ENCODE measurements at regions not wholly inside any gene's neighbourhood (a gene's known extent, or its start where the extent isn't known, plus 50 kb on each side); places are given as distances from the start of the nearest gene placed in this dataset.

DNA sequence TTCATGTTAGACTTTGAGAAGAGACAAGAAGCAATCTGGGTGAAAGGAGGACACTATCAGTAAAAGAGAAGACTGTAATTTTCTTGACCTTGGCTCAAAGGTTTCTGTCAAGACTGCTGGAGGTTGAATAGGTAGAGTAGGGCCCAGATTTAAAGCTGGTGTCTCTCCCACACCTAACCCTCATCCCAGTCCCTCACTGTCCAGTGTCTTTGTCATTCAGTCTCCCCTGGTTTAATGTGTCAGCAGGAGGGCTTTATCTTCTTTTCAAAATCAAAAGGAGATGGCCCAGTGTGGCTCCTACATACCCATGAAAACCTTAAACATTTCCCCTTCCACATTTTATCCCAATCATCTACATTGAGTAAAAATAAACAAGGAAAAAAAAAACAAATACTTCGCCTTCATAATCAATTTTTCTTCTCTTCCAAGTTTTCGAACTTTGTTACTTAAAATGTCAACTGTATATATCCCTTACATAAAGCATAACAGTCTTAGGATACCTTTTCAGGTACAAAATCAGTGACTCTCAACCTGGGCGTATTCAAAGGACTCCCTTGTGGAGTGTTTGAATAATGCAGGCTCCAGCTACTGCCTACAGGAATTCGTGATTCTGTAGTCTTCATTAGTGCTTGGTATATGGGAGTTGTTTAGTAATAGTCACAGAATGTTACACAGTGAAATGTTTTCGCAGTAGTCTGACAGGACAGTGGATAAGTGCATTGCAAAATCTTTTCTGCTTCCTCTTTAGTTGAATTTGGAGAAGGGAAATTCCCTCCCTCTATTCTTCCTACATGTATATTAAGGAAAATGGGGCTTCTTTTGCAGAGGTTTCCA, 87.2 kb downstream of the FAT3 start:
- POLR2A ChIA-PET = no interaction called here
- Histone ChIP-seq H3K27ac (ENCODE audit: extremely low read depth, low read depth, low read length) (no peak overlapping the region), H3K4me3 (no peak overlapping the region), H3K9me1 (ENCODE audit: control insufficient read depth, insufficient read depth, low read length) (no peaks in the 10 kb centered on the region), H3K79me2 (ENCODE audit: control insufficient read depth, insufficient read depth, low read length) (no peaks in the 10 kb centered on the region), H3K9me3 (replicated peaks; ENCODE audit: control insufficient read depth, insufficient read depth, low read depth, low read length) (no peaks in the 10 kb centered on the region), H4K20me1 (replicated peaks; ENCODE audit: control insufficient read depth, insufficient read depth, low read length) (no peaks in the 10 kb centered on the region), H2AFZ (ENCODE audit: low read depth, low read length) (no peak overlapping the region), H3K4me1 (replicated peaks in 1 of 2; ENCODE audit: control insufficient read depth in 2 of 2, insufficient read depth in 2 of 2, low read length in 2 of 2) (no peaks in the 10 kb centered on the region), H3K36me3 (ENCODE audit: control insufficient read depth, insufficient read depth, low read length) (no peaks in the 10 kb centered on the region), H3K27me3 (ENCODE audit: control insufficient read depth in 2 of 2, insufficient read depth in 2 of 2, low read length in 2 of 2) (no peaks in the 10 kb centered on the region), H3K9ac (ENCODE audit: insufficient read depth in 1 of 2, low read depth in 2 of 2, low read length in 2 of 2) (no peak overlapping the region), H3K4me2 (ENCODE audit: insufficient read depth, low read length) (no peak overlapping the region)
- DNase-seq (ENCODE audit: extremely low read depth in 1 of 4, low spot score in 3 of 4) = no peak
- no peak for ATAC-seq
- 1% methylated on average over 5 of the region's 5 CpGs for WGBS (ENCODE audit: insufficient coverage, low coverage, missing lambda C conversion rate)
- intact Hi-C loops (cut with micrococcal nuclease) = no loop called here
- CTCF ChIA-PET (ENCODE audit: low intra/inter-chr PET ratio) = no interaction called here
- in situ Hi-C loops (cut with MboI) = no loop called here
- no TSS peak for BruUV-seq (replicated peaks)
- no peak for FAIRE-seq
- no peak for TF ChIP-seq TGIF2 (CRISPR knock-in tag; IDR thresholded peaks at IDR 0.05)
- no peak for TF ChIP-seq ZNF780A (CRISPR knock-in tag; IDR thresholded peaks at IDR 0.05)
- no peak for TF ChIP-seq FOXK1 (CRISPR knock-in tag; IDR thresholded peaks at IDR 0.05; ENCODE audit: borderline replicate concordance)
- TF ChIP-seq ZNF77 (CRISPR knock-in tag; IDR thresholded peaks at IDR 0.05) = no peak
- no peak for TF ChIP-seq NFRKB (IDR thresholded peaks at IDR 0.05; ENCODE audit: low read depth)
- no peak for TF ChIP-seq ZNF282 (CRISPR knock-in tag; IDR thresholded peaks at IDR 0.05)
- TF ChIP-seq ZNF239 (CRISPR knock-in tag; IDR thresholded peaks at IDR 0.05) = no peak
- no peak for TF ChIP-seq HNRNPK (IDR thresholded peaks at IDR 0.05; ENCODE audit: low read depth, low read length, poor library complexity, severe bottlenecking)

Measured in K562 (cell line).